Smooth muscle cell (in vitro differentiated cells): ENCODE measurements at regions not wholly inside any gene's neighbourhood (a gene's known extent, or its start where the extent isn't known, plus 50 kb on each side); places are given as distances from the start of the nearest gene placed in this dataset.
A peak's percentile ranks its signal among the peaks of the same experiment; 100 is the strongest.
"Not testable (repeated sequence)": the region's sequence is repeated elsewhere in the genome, so short reads cannot be mapped to it uniquely, and the experiment has no call there.

Source experiments
- DNase-seq: peaks from one replicate; lab custom pipeline; 2025; ENCODE audit not compliant: unreplicated experiment; lab: John Stamatoyannopoulos, UW
- H2AFZ ChIP-seq: fragments of 200-600 bp; sonication (generic); 2 replicates; pipeline ENCODE4 v1.6.0; 2016; ENCODE audit warnings: antibody characterized with exemption, low read depth, mild to moderate bottlenecking
- H3F3A ChIP-seq: fragments of 200-600 bp; sonication (generic); 2 replicates; pipeline ENCODE4 v1.6.0; 2017; ENCODE audit warnings: antibody characterized with exemption, low read depth
- H3K27ac ChIP-seq: fragments of 200-600 bp; sonication (generic); 2 replicates; pipeline ENCODE4 v1.5.1; 2016; ENCODE audit warnings: low read depth, mild to moderate bottlenecking
- H3K27me3 ChIP-seq: fragments of 200-600 bp; sonication (generic); 2 replicates; pipeline ENCODE4 v1.6.1; 2016; ENCODE audit warnings: low read depth, mild to moderate bottlenecking
- H3K36me3 ChIP-seq: fragments of 200-600 bp; sonication (generic); 2 replicates; pipeline ENCODE4 v1.5.1; 2016; ENCODE audit warnings: low read depth
- H3K4me1 ChIP-seq: fragments of 200-600 bp; sonication (generic); 2 replicates; pipeline ENCODE4 v1.5.1; 2016; ENCODE audit warnings: low read depth
- H3K4me2 ChIP-seq: fragments of 200-600 bp; sonication (generic); 2 replicates; pipeline ENCODE4 v1.6.0; 2016; ENCODE audit warnings: mild to moderate bottlenecking
- H3K4me3 ChIP-seq: fragments of 200-600 bp; sonication (generic); 2 replicates; pipeline ENCODE4 v1.5.1; 2016; ENCODE audit warnings: mild to moderate bottlenecking
- H3K79me2 ChIP-seq: fragments of 200-600 bp; sonication (generic); 2 replicates; pipeline ENCODE4 v1.6.0; 2016; ENCODE audit warnings: low read depth, mild to moderate bottlenecking
- H3K9ac ChIP-seq: fragments of 200-600 bp; sonication (generic); 2 replicates; pipeline ENCODE4 v1.6.0; 2016; ENCODE audit warnings: low read depth
- H3K9me3 ChIP-seq: fragments of 200-600 bp; sonication (generic); replicated peaks from 2 replicates; pipeline ENCODE4 v1.5.1; 2016; ENCODE audit warnings: low read depth
- H4K20me1 ChIP-seq: fragments of 200-600 bp; sonication (generic); 2 replicates; pipeline ENCODE4 v1.6.0; 2016; ENCODE audit warnings: low read depth
- WGBS: methylation state at CpG from one replicate; pipeline ENCODE4 v1.1.7; 2016; ENCODE audit warnings: low lambda C conversion rate; 5-methylcytosine and 5-hydroxymethylcytosine counted together
- TF ChIP-seq, protein P1 (sequence below): fragments of 200-600 bp; sonication (generic); IDR thresholded peaks from 2 replicates; pipeline ENCODE4 v1.5.1; 2017; ENCODE audit warnings: borderline replicate concordance, mild to moderate bottlenecking, antibody characterized with exemption; ENCODE audit not compliant: insufficient read depth, poor library complexity, severe bottlenecking

- H4K20me1 ChIP-seq, result no peaks in the 10 kb centered on the region
- TF ChIP-seq, protein P1, sequence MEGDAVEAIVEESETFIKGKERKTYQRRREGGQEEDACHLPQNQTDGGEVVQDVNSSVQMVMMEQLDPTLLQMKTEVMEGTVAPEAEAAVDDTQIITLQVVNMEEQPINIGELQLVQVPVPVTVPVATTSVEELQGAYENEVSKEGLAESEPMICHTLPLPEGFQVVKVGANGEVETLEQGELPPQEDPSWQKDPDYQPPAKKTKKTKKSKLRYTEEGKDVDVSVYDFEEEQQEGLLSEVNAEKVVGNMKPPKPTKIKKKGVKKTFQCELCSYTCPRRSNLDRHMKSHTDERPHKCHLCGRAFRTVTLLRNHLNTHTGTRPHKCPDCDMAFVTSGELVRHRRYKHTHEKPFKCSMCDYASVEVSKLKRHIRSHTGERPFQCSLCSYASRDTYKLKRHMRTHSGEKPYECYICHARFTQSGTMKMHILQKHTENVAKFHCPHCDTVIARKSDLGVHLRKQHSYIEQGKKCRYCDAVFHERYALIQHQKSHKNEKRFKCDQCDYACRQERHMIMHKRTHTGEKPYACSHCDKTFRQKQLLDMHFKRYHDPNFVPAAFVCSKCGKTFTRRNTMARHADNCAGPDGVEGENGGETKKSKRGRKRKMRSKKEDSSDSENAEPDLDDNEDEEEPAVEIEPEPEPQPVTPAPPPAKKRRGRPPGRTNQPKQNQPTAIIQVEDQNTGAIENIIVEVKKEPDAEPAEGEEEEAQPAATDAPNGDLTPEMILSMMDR, result no peak
- no peaks in the 10 kb centered on the region for H3K79me2 ChIP-seq
- H3K36me3 ChIP-seq, result no peaks in the 10 kb centered on the region
- H3K4me2 ChIP-seq, result no peak overlapping the region
- no peak overlapping the region for H3K9ac ChIP-seq
- no peaks in the 10 kb centered on the region for H3K9me3 ChIP-seq
- H3K4me1 ChIP-seq, result no peaks in the 10 kb centered on the region
- H2AFZ ChIP-seq, result no peak overlapping the region
- H3K27ac ChIP-seq, result no peak overlapping the region
- DNase-seq, result no peak
- H3K27me3 ChIP-seq, result no peaks in the 10 kb centered on the region
- 14% methylated on average over 1 of the region's 1 CpG for WGBS
- no peak overlapping the region for H3K4me3 ChIP-seq
- H3F3A ChIP-seq, result no peaks in the 10 kb centered on the region
Measured at GRCh38 chr6:125454351-125454750, 152.6 kb upstream of the HDDC2 start.

GRCh38 chr6:125458493-125458892, 156.7 kb upstream of the HDDC2 start:
- H3K4me3 ChIP-seq, H2AFZ ChIP-seq, H3K4me1 ChIP-seq, H3K9ac ChIP-seq, H3K27me3 ChIP-seq, H3K27ac ChIP-seq, H3K36me3 ChIP-seq, H3F3A ChIP-seq, DNase-seq, H3K9me3 ChIP-seq, H4K20me1 ChIP-seq, H3K4me2 ChIP-seq, H3K79me2 ChIP-seq: not testable (repeated sequence)
- WGBS, result 96% methylated on average over 1 of the region's 1 CpG

- 89% methylated on average over 1 of the region's 1 CpG for WGBS
- H3K79me2 ChIP-seq, H3K9ac ChIP-seq: not testable (repeated sequence)
Measured at GRCh38 chr6:125465332-125465731, 163.6 kb upstream of the HDDC2 start.

DNA sequence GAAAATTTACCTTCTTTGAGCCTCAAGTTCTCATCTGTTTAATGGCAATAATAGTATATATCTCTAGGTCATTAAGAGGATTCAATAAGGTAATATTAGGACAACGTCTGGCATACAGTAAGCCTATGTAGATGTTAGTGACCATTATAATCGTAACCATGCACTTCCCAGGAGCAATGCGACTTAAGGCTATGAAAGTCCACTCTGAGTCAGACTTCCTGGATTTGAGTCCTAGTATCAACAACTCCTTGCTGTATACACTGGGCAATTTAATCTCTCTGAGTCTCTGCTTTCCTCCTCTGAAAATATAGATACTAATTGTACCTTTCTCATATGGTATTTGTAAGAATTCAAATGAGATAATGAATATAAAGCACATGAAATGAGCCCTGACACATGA, 168.1 kb upstream of the HDDC2 start:
- Histone ChIP-seq H3K27ac (peak overlapping the region; percentile 87), H3K9ac (peak overlapping the region; percentile 8), H2AFZ (no peak overlapping the region), H3K4me2 (peak overlapping the region; percentile 62), H3K27me3 (no peaks in the 10 kb centered on the region), H3F3A (peaks cover 24% of the 10 kb centered on the region), H3K36me3 (no peaks in the 10 kb centered on the region), H3K9me3 (no peaks in the 10 kb centered on the region), H3K79me2 (no peaks in the 10 kb centered on the region), H4K20me1 (no peaks in the 10 kb centered on the region), H3K4me1 (peaks cover 11% of the 10 kb centered on the region), H3K4me3 (no peak overlapping the region)
- 4% methylated on average over 3 of the region's 3 CpGs for WGBS
- TF ChIP-seq, protein P1, result no peak
- no peak for DNase-seq

More at GRCh38 chr6:125465332-125465731, 163.6 kb upstream of the HDDC2 start:
- Histone ChIP-seq H3K4me1 (peaks cover 11% of the 10 kb centered on the region), H3F3A (peaks cover 18% of the 10 kb centered on the region)
- not testable (repeated sequence) for H3K36me3 ChIP-seq, DNase-seq, H4K20me1 ChIP-seq, H2AFZ ChIP-seq, H3K27me3 ChIP-seq, H3K27ac ChIP-seq, H3K4me3 ChIP-seq, H3K4me2 ChIP-seq, H3K9me3 ChIP-seq

DNA sequence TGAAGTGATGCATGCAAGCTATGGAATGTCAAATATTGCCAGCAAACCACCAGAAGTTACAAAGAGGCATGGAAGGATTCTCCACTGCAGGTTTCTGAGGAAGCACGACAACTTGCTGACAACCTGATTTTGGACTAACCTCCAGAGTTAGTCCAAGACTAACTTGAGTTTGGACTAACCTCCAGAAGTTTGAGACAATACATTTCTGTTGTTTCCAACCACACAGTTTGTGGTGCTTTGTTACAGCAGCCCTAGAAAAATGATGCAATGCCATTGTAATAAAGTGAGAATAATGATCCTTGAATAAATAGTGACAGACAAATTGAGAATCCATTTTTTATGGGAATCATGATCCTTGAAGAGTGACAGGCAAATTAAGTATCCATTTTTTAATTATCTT, 169.9 kb upstream of the HDDC2 start:
- Histone ChIP-seq H3K9me3 (no peaks in the 10 kb centered on the region), H3K9ac (no peak overlapping the region), H3K4me2 (no peak overlapping the region), H3K4me1 (peaks cover 11% of the 10 kb centered on the region), H3F3A (peaks cover 24% of the 10 kb centered on the region), H3K79me2 (no peaks in the 10 kb centered on the region), H2AFZ (no peak overlapping the region), H3K27ac (no peak overlapping the region), H4K20me1 (no peaks in the 10 kb centered on the region), H3K36me3 (no peaks in the 10 kb centered on the region), H3K4me3 (no peak overlapping the region), H3K27me3 (no peaks in the 10 kb centered on the region)
- TF ChIP-seq, protein P1, result no peak
- DNase-seq, result no peak
- WGBS, result 68% methylated on average over 1 of the region's 1 CpG
